RWPE1 (cell line): ENCODE measurements at regions not wholly inside any gene's neighbourhood (a gene's known extent, or its start where the extent isn't known, plus 50 kb on each side); places are given as distances from the start of the nearest gene placed in this dataset.

Source experiments
- CTCF ChIA-PET: fragments of 350-600 bp; sonication (Branson Sonifier 250); formaldehyde crosslinking; extraction: SDS; loops from one replicate; lab custom pipeline; 2021; lab: Yijun Ruan, JAX
- POLR2A ChIA-PET: fragments of 400-600 bp; formaldehyde crosslinking; extraction: SDS; loops from one replicate; lab custom pipeline; 2020; ENCODE audit warnings: antibody characterized with exemption; ENCODE audit not compliant: low non-redundant PET; lab: Yijun Ruan, JAX
- DNase-seq: peaks from one replicate; pipeline ENCODE4 v3.0.0; 2012; ENCODE audit warnings: low spot score
- H3K27ac ChIP-seq: fragments of 450-650 bp; 2 replicates; pipeline ENCODE4 v1.5.1; 2017
- CTCF ChIP-seq: fragments of 450-650 bp; conservative IDR thresholded peaks from 2 replicates; pipeline ENCODE4 v1.5.1; 2017; ENCODE audit warnings: low read depth, mild to moderate bottlenecking

DNA sequence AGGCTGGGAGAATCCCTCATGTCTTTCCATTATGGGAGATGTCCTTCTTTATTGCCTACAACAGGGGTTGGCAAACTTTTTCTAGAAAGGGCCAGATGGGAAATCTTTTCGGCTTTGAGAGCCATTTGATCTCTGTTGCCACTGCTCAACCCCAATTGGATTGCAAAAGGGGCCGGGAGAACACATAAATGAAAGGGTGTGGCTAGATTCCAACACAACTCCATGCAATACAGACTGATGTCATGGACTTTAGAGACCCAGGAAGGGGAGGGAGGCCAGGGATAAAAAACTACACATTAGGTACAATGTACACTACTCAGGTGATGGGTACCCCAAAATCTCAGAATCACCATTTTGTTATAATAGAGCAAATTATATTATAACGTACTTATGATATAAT, 97.6 kb upstream of the SIM2 start:
- no peak for DNase-seq
- POLR2A ChIA-PET: no interaction called here
- TF ChIP-seq CTCF: no peak
- CTCF ChIA-PET: no interaction called here
- no peak overlapping the region for H3K27ac ChIP-seq

GRCh38 chr21:36602735-36603134, 96.2 kb upstream of the SIM2 start:
- H3K27ac ChIP-seq: no peak overlapping the region
- ChIA-PET POLR2A (no interaction called here), CTCF (interaction anchor here (0.6 kb wide), 1 partner anchor 329 kb away, joined by 3 read pairs; no protein-coding TSS in a partner anchor)
- DNase-seq: no peak
- TF ChIP-seq CTCF: no peak

- no peak for TF ChIP-seq CTCF
- DNase-seq: no peak
- ChIA-PET POLR2A (no interaction called here), CTCF (no interaction called here)
- no peak overlapping the region for H3K27ac ChIP-seq
These were observed 95.7 kb upstream of the SIM2 start for GRCh38 chr21:36603221-36603620.

- TF ChIP-seq CTCF: no peak
- DNase-seq: no peak
- POLR2A ChIA-PET: no interaction called here
- no peak overlapping the region for H3K27ac ChIP-seq
- CTCF ChIA-PET: interaction anchor here (0.5 kb wide), 1 partner anchor 21 kb away, joined by 5 read pairs; no protein-coding TSS in a partner anchor
These were observed 93.5 kb upstream of the SIM2 start for GRCh38 chr21:36605426-36605825.

- POLR2A ChIA-PET: no interaction called here
- no peak overlapping the region for H3K27ac ChIP-seq
- CTCF ChIA-PET: interaction anchor here (1.0 kb wide), 1 partner anchor 103 kb away, joined by 3 read pairs; no protein-coding TSS in a partner anchor
- no peak for DNase-seq
- no peak for TF ChIP-seq CTCF
These were observed 92.5 kb upstream of the SIM2 start for GRCh38 chr21:36606287-36606982.

DNA sequence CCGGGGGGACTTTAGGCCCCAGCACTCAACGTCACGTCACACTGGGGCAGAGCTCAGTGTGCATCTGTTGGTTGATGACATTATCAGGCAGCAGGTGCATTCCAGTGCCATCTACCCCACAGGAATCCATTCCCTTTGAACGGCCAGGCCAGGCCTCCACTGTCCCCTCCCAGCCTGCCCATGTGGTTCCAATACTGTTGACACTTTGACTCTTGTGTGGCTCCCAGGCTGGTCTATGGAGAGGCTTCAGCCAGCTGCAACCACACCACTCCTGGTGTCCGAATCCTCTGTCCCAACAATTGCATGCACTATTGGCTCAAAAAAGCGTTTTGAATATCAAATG, 92.0 kb upstream of the SIM2 start:
- DNase-seq: no peak
- no peak for TF ChIP-seq CTCF
- ChIA-PET CTCF (interaction anchor here (1.0 kb wide), 1 partner anchor 103 kb away, joined by 3 read pairs; no protein-coding TSS in a partner anchor), POLR2A (no interaction called here)
- no peak overlapping the region for H3K27ac ChIP-seq
